Activated CD4-positive, alpha-beta T cell treated with anti-CD3 and anti-CD28 coated beads, Interleukin-2, amount 50 U/mL, for 48 hours (primary cell): ENCODE measurements at regions not wholly inside any gene's neighbourhood (a gene's known extent, or its start where the extent isn't known, plus 50 kb on each side); places are given as distances from the start of the nearest gene placed in this dataset.
"Not testable (repeated sequence)": the region's sequence is repeated elsewhere in the genome, so short reads cannot be mapped to it uniquely, and the experiment has no call there.

Experiments
- DNase-seq, 2 experiments: peaks; one replicate each; pipeline ENCODE4 v3.0.0-alpha.2; 2020

- DNase-seq = no peak
These were observed 194.4 kb downstream of the COX18 start for GRCh38 chr4:72875138-72875537.

- no peak for DNase-seq
These were observed 204.6 kb downstream of the COX18 start for GRCh38 chr4:72864898-72865297.

- DNase-seq = not testable (repeated sequence)
These were observed 205.2 kb downstream of the COX18 start for GRCh38 chr4:72864277-72864676.

GRCh38 chr4:72860766-72861165 is 208.8 kb downstream of the COX18 start:
- DNase-seq = no peak

- DNase-seq = no peak
These were observed 211.2 kb downstream of the COX18 start for GRCh38 chr4:72858328-72858727.

GRCh38 chr4:72857787-72858186 is 211.7 kb downstream of the COX18 start:
- DNase-seq = no peak

GRCh38 chr4:72857216-72857615 is 212.3 kb downstream of the COX18 start:
- no peak for DNase-seq

- no peak for DNase-seq
These were observed 223.0 kb downstream of the COX18 start for GRCh38 chr4:72846280-72847111.

- DNase-seq = no peak
These were observed 226.1 kb downstream of the COX18 start for GRCh38 chr4:72843466-72843865.

- DNase-seq = no peak
These were observed 227.2 kb downstream of the COX18 start for GRCh38 chr4:72842323-72842722.

GRCh38 chr4:72840166-72840565 is 229.3 kb downstream of the COX18 start:
- not testable (repeated sequence) for DNase-seq

GRCh38 chr4:72828864-72829263 is 240.7 kb downstream of the COX18 start:
- no peak for DNase-seq

- no peak for DNase-seq
These were observed 241.5 kb downstream of the COX18 start for GRCh38 chr4:72827968-72828367.

- no peak for DNase-seq
These were observed 249.4 kb downstream of the COX18 start for GRCh38 chr4:72820107-72820506.

GRCh38 chr4:72817012-72817411 is 248.0 kb upstream of the ADAMTS3 start:
- no peak for DNase-seq

- no peak for DNase-seq
These were observed 245.2 kb upstream of the ADAMTS3 start for GRCh38 chr4:72814241-72814640.

GRCh38 chr4:72809208-72809607 is 240.2 kb upstream of the ADAMTS3 start:
- no peak for DNase-seq

- DNase-seq = no peak
These were observed 236.3 kb upstream of the ADAMTS3 start for GRCh38 chr4:72805284-72805683.

- DNase-seq = no peak
These were observed 228.5 kb upstream of the ADAMTS3 start for GRCh38 chr4:72797486-72797885.

- no peak for DNase-seq
These were observed 222.0 kb upstream of the ADAMTS3 start for GRCh38 chr4:72791054-72791453.

- no peak for DNase-seq
These were observed 217.5 kb upstream of the ADAMTS3 start for GRCh38 chr4:72786401-72786990.

- DNase-seq = no peak
These were observed 210.2 kb upstream of the ADAMTS3 start for GRCh38 chr4:72779241-72779640.

- DNase-seq = no peak
These were observed 208.4 kb upstream of the ADAMTS3 start for GRCh38 chr4:72777436-72777835.

- DNase-seq = no peak
These were observed 201.7 kb upstream of the ADAMTS3 start for GRCh38 chr4:72770708-72771107.

- DNase-seq = no peak
These were observed 199.3 kb upstream of the ADAMTS3 start for GRCh38 chr4:72768364-72768763.
